H9 (cell line): ENCODE measurements at regions not wholly inside any gene's neighbourhood (a gene's known extent, or its start where the extent isn't known, plus 50 kb on each side); places are given as distances from the start of the nearest gene placed in this dataset.
A peak's percentile ranks its signal among the peaks of the same experiment; 100 is the strongest.

Experiments used
- DNase-seq: peaks from one replicate; pipeline ENCODE4 v3.0.0-alpha.2; 2017
- H2AFZ ChIP-seq: one replicate; pipeline ENCODE4 v1.6.1; 2013; ENCODE audit warnings: mild to moderate bottlenecking, low read length, control low read depth, moderate library complexity
- H2AK5ac ChIP-seq: 2 replicates; pipeline ENCODE4 v1.6.1; 2013; ENCODE audit warnings: low read length, control low read depth, mixed read lengths; ENCODE audit not compliant: insufficient read length
- H2BK120ac ChIP-seq: one replicate; pipeline ENCODE4 v1.6.1; 2013; ENCODE audit warnings: low read depth, mild to moderate bottlenecking, low read length, control low read depth, inconsistent platforms; ENCODE audit not compliant: poor library complexity, severe bottlenecking
- H2BK12ac ChIP-seq: 2 replicates; pipeline ENCODE4 v1.6.1; 2013; ENCODE audit warnings: low read length, control low read depth, mixed read lengths, low read depth; ENCODE audit not compliant: insufficient read length
- H2BK15ac ChIP-seq: 2 replicates; pipeline ENCODE4 v1.6.1; 2013; ENCODE audit warnings: low read depth, low read length, control low read depth
- H2BK20ac ChIP-seq: one replicate; pipeline ENCODE4 v1.6.1; 2013; ENCODE audit warnings: low read depth, mild to moderate bottlenecking, low read length, control low read depth, inconsistent platforms; ENCODE audit not compliant: poor library complexity, severe bottlenecking
- H2BK5ac ChIP-seq: 2 replicates; pipeline ENCODE4 v1.6.1; 2013; ENCODE audit warnings: low read length, control low read depth, mixed read lengths; ENCODE audit not compliant: insufficient read length
- H3K14ac ChIP-seq: 2 replicates; pipeline ENCODE4 v1.6.1; 2013; ENCODE audit warnings: low read length, control low read depth; ENCODE audit not compliant: insufficient read depth
- H3K18ac ChIP-seq: 2 replicates; pipeline ENCODE4 v1.6.1; 2013; ENCODE audit warnings: low read depth, mild to moderate bottlenecking, mixed read lengths, low read length, control low read depth; ENCODE audit not compliant: insufficient read length
- H3K23ac ChIP-seq: 2 replicates; pipeline ENCODE4 v1.6.1; 2013; ENCODE audit warnings: low read length, control low read depth, mixed read lengths, low read depth; ENCODE audit not compliant: insufficient read length
- H3K23me2 ChIP-seq: 2 replicates; pipeline ENCODE4 v1.6.1; 2013; ENCODE audit warnings: low read depth, mild to moderate bottlenecking, mixed read lengths, low read length, control low read depth; ENCODE audit not compliant: insufficient read length, poor library complexity, severe bottlenecking
- H3K27ac ChIP-seq: 2 replicates; pipeline ENCODE4 v1.5.1; 2013; ENCODE audit warnings: low read length, control low read depth, mixed read lengths, low read depth; ENCODE audit not compliant: insufficient read length
- H3K27me3 ChIP-seq: 2 replicates; pipeline ENCODE4 v1.6.1; 2013; ENCODE audit warnings: low read length, control low read depth, inconsistent platforms; ENCODE audit not compliant: insufficient read depth
- H3K4ac ChIP-seq: 2 replicates; pipeline ENCODE4 v1.6.1; 2013; ENCODE audit warnings: low read depth, mild to moderate bottlenecking, control low read depth, inconsistent platforms, low read length, moderate library complexity
- H3K4me1 ChIP-seq: 2 replicates; pipeline ENCODE4 v1.6.1; 2013; ENCODE audit warnings: low read length, control low read depth, inconsistent platforms; ENCODE audit not compliant: insufficient read depth
- H3K4me2 ChIP-seq: 2 replicates; pipeline ENCODE4 v1.6.1; 2013; ENCODE audit warnings: low read length, control low read depth, mixed read lengths; ENCODE audit not compliant: insufficient read length, insufficient read depth
- H3K56ac ChIP-seq: 2 replicates; pipeline ENCODE4 v1.6.1; 2013; ENCODE audit warnings: low read depth, mild to moderate bottlenecking, mixed read lengths, low read length, control low read depth; ENCODE audit not compliant: insufficient read length
- H3K79me1 ChIP-seq: 2 replicates; pipeline ENCODE4 v1.6.1; 2013; ENCODE audit warnings: low read depth, mild to moderate bottlenecking, moderate library complexity, low read length, control low read depth, inconsistent platforms; ENCODE audit not compliant: insufficient read depth, poor library complexity, severe bottlenecking
- H3K79me2 ChIP-seq: 2 replicates; pipeline ENCODE4 v1.6.1; 2013; ENCODE audit warnings: low read length, control low read depth, inconsistent platforms; ENCODE audit not compliant: insufficient read depth
- H3K9ac ChIP-seq: 2 replicates; pipeline ENCODE4 v1.6.1; 2013; ENCODE audit warnings: low read length, control low read depth, mixed read lengths; ENCODE audit not compliant: insufficient read length; ENCODE audit errors: extremely low read depth
- H3K9me3 ChIP-seq: one replicate; pipeline ENCODE4 v1.6.1; 2013; ENCODE audit warnings: low read depth, low read length, inconsistent platforms; ENCODE audit not compliant: control insufficient read depth
- H3T11ph ChIP-seq: one replicate; pipeline ENCODE4 v1.6.1; 2013; ENCODE audit warnings: mild to moderate bottlenecking, low read length, control low read depth, inconsistent platforms
- H4K20me1 ChIP-seq: one replicate; pipeline ENCODE4 v1.6.1; 2013; ENCODE audit not compliant: control insufficient read depth, insufficient read length, insufficient read depth
- H4K5ac ChIP-seq: 2 replicates; pipeline ENCODE4 v1.6.1; 2013; ENCODE audit warnings: low read depth, mild to moderate bottlenecking, mixed read lengths, low read length, control low read depth; ENCODE audit not compliant: insufficient read length
- H4K8ac ChIP-seq: replicated peaks from 2 replicates; pipeline ENCODE4 v1.6.1; 2013; ENCODE audit warnings: low read length, control low read depth, mixed read lengths, low read depth; ENCODE audit not compliant: insufficient read length
- H4K91ac ChIP-seq: 2 replicates; pipeline ENCODE4 v1.6.1; 2013; ENCODE audit warnings: low read depth, mild to moderate bottlenecking, moderate library complexity, mixed read lengths, low read length, control low read depth; ENCODE audit not compliant: insufficient read length
- H3K27ac Mint-ChIP-seq, 3 experiments: 2 replicates in 2 of 3; 3 replicates in 1 of 3; pipeline ENCODE4 v1.8.0; 2020 to 2021; ENCODE audit warnings: mixed read lengths in 3 of 3, mild to moderate bottlenecking in 1 of 3, moderate library complexity in 1 of 3
- H3K27me3 Mint-ChIP-seq: 2 replicates; pipeline ENCODE4 v1.8.0; 2021; ENCODE audit warnings: low read depth, mild to moderate bottlenecking, moderate library complexity, mixed read lengths
- H3K36me3 Mint-ChIP-seq, 3 experiments: 2 replicates in 2 of 3; 3 replicates in 1 of 3; pipeline ENCODE4 v1.8.0; 2020 to 2021; ENCODE audit warnings: low read depth in 3 of 3, mixed read lengths in 3 of 3; ENCODE audit not compliant: insufficient read depth in 1 of 3
- H3K4me1 Mint-ChIP-seq, 2 experiments: 2 replicates each; pipeline ENCODE4 v1.8.0; 2020; ENCODE audit warnings: mixed read lengths in 2 of 2
- H3K4me3 Mint-ChIP-seq, 2 experiments: 2 replicates in 1 of 2; 3 replicates in 1 of 2; pipeline ENCODE4 v1.8.0; 2020 to 2021; ENCODE audit warnings: mild to moderate bottlenecking in 2 of 2, mixed read lengths in 2 of 2, moderate library complexity in 1 of 2
- H3K9me3 Mint-ChIP-seq, 2 experiments: 2 replicates in 1 of 2; 3 replicates in 1 of 2; pipeline ENCODE4 v1.8.0; 2020; ENCODE audit warnings: mild to moderate bottlenecking in 2 of 2, mixed read lengths in 2 of 2, moderate library complexity in 1 of 2
- CTCF ChIP-seq: fragments of 200-600 bp; sonication (generic); conservative IDR thresholded peaks from 3 replicates; pipeline ENCODE4 v1.8.0; 2021; ENCODE audit warnings: antibody characterized with exemption, mild to moderate bottlenecking
- WGBS: extraction: QIAGEN DNeasy Blood & Tissue Kit; methylation state at CpG from one replicate; pipeline ENCODE4 v1.1.7; 2013; ENCODE audit warnings: missing lambda C conversion rate, low lambda C conversion rate, mixed read lengths; ENCODE audit not compliant: insufficient read length; ENCODE audit errors: extremely low coverage; 5-methylcytosine and 5-hydroxymethylcytosine counted together

DNA sequence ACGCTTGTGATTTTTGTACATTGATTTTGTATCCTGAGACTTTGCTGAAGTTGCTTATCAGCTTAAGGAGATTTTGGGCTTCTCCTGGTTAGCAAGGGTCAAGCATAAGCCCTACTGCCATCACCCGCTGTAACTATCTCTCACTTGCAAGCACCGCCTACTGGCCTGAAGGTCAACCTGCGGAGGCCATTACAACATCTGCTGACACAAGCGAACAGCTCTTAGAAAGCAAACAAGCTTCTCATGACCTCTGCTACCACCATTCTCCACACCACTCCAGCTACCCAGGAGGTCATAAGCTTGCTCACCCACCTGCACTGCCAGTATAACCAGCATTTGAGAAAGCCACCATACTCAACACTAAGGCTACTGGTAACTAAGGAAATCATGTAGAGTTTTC, 288.4 kb upstream of the KIRREL3 start:
- no peak for DNase-seq
- no peak overlapping the region for H3K9ac ChIP-seq
- H2BK5ac ChIP-seq, result no peak overlapping the region
- H3K4me2 ChIP-seq, result no peak overlapping the region
- no peaks in the 10 kb centered on the region for H3K9me3 ChIP-seq
- H3K27me3 ChIP-seq, result no peaks in the 10 kb centered on the region
- no peak for TF ChIP-seq CTCF
- peaks cover 9 to 12% of the 10 kb centered on the region in 2 experiments for H3K4me1 Mint-ChIP-seq
- no peak overlapping the region for H3K4me3 Mint-ChIP-seq
- H3K79me1 ChIP-seq, result no peaks in the 10 kb centered on the region
- H3K27ac Mint-ChIP-seq, result no peak overlapping the region
- no peak overlapping the region for H3K4ac ChIP-seq
- no peak overlapping the region for H2BK12ac ChIP-seq
- no peak overlapping the region for H3K23ac ChIP-seq
- H4K5ac ChIP-seq, result no peak overlapping the region
- no peak overlapping the region for H2AFZ ChIP-seq
- no peak overlapping the region for H4K8ac ChIP-seq
- H3K56ac ChIP-seq, result no peak overlapping the region
- no peak overlapping the region for H3K14ac ChIP-seq
- peaks cover 4 to 5% of the 10 kb centered on the region in 2 experiments; a peak in 2 of 5 replicates for H3K9me3 Mint-ChIP-seq
- H3K18ac ChIP-seq, result no peak overlapping the region
- no peaks in the 10 kb centered on the region for H4K20me1 ChIP-seq
- H3K79me2 ChIP-seq, result no peaks in the 10 kb centered on the region
- no peak overlapping the region for H3K27ac ChIP-seq
- peaks cover 0 to 14% (median 4%) of the 10 kb centered on the region in 3 experiments; a peak in 2 of 7 replicates for H3K36me3 Mint-ChIP-seq
- no peaks in the 10 kb centered on the region for H3K23me2 ChIP-seq
- H2BK15ac ChIP-seq, result no peak overlapping the region
- no peak overlapping the region for H2BK120ac ChIP-seq
- no peaks in the 10 kb centered on the region for H3K4me1 ChIP-seq
- H4K91ac ChIP-seq, result no peak overlapping the region
- H3T11ph ChIP-seq, result no peak overlapping the region
- no peaks in the 10 kb centered on the region for H3K27me3 Mint-ChIP-seq
- no peak overlapping the region for H2AK5ac ChIP-seq
- WGBS, result no CpG with 5 or more reads among the region's 5 CpGs
- peak overlapping the region; percentile 75 for H2BK20ac ChIP-seq
